ENCODE measurements at regions not wholly inside any gene's neighbourhood (a gene's known extent, or its start where the extent isn't known, plus 50 kb on each side); places are given as distances from the start of the nearest gene placed in this dataset.

DNA sequence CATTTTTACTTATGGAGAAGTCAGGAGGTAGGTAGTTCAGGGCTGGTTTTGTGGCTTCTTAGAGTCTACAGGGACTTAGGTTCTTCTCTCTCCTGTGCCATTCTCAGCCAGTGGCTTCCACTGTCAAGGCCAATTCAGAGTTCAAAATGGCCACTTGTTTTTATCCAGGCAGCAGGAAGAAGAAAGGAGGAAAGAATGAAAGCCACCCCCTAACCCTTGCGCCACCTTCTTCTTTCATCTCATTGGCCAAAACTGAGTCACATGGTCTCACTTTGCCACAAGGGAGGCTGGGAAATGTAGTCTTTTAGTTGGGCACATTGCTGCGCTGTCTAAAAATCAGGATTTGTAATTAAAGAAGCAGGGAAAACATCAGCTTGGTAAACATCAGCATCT lies 60.8 kb upstream of the MED9 start:
- TF ChIP-seq CTCF (IDR thresholded peaks at IDR 0.05), result no peak
- no peak for TF ChIP-seq POLR2A (IDR thresholded peaks at IDR 0.05)

Measured in sigmoid colon (tissue), 3 donors.